Esophagus mucosa (tissue), 1 donor: ENCODE measurements at regions not wholly inside any gene's neighbourhood (a gene's known extent, or its start where the extent isn't known, plus 50 kb on each side); places are given as distances from the start of the nearest gene placed in this dataset.

Source experiments
- ATAC-seq: fragments of 200-7000 bp; cut with Tn5 transposase; one replicate; pipeline ENCODE4 v1.9.1; 2020
- donor health status: DM: yes; HTN: yes; CAD: no.

GRCh38 chr14:83764656-83765599 lies 1765.0 kb upstream of the FLRT2 start:
- ATAC-seq, result no peak

GRCh38 chr14:83777516-83777915 lies 1752.4 kb upstream of the FLRT2 start:
- no peak for ATAC-seq

- ATAC-seq, result no peak
These were observed 1750.7 kb upstream of the FLRT2 start for GRCh38 chr14:83779266-83779665.

- no peak for ATAC-seq
These were observed 1749.6 kb upstream of the FLRT2 start for GRCh38 chr14:83780321-83780720.

GRCh38 chr14:83798421-83798820 lies 1731.5 kb upstream of the FLRT2 start:
- ATAC-seq, result no peak

GRCh38 chr14:83799233-83799632 lies 1730.7 kb upstream of the FLRT2 start:
- ATAC-seq, result no peak

GRCh38 chr14:83814896-83815295 lies 1715.0 kb upstream of the FLRT2 start:
- ATAC-seq, result no peak

- no peak for ATAC-seq
These were observed 1713.2 kb upstream of the FLRT2 start for GRCh38 chr14:83816761-83817160.

GRCh38 chr14:83825843-83826242 lies 1704.1 kb upstream of the FLRT2 start:
- ATAC-seq, result no peak

- no peak for ATAC-seq
These were observed 1703.1 kb upstream of the FLRT2 start for GRCh38 chr14:83826838-83827237.

GRCh38 chr14:83827383-83827782 lies 1702.6 kb upstream of the FLRT2 start:
- ATAC-seq, result no peak

GRCh38 chr14:83828406-83828805 lies 1701.5 kb upstream of the FLRT2 start:
- no peak for ATAC-seq

- ATAC-seq, result no peak
These were observed 1699.6 kb upstream of the FLRT2 start for GRCh38 chr14:83830316-83830715.

- no peak for ATAC-seq
These were observed 1691.7 kb upstream of the FLRT2 start for GRCh38 chr14:83838226-83838625.

- no peak for ATAC-seq
These were observed 1687.4 kb upstream of the FLRT2 start for GRCh38 chr14:83842547-83842946.

GRCh38 chr14:83847102-83847501 lies 1682.8 kb upstream of the FLRT2 start:
- ATAC-seq, result no peak

- no peak for ATAC-seq
These were observed 1679.9 kb upstream of the FLRT2 start for GRCh38 chr14:83850092-83850491.

GRCh38 chr14:83856334-83856733 lies 1673.6 kb upstream of the FLRT2 start:
- ATAC-seq, result no peak

GRCh38 chr14:83860631-83861155 lies 1669.3 kb upstream of the FLRT2 start:
- no peak for ATAC-seq

GRCh38 chr14:83863042-83863774 lies 1666.7 kb upstream of the FLRT2 start:
- no peak for ATAC-seq

GRCh38 chr14:83864106-83864505 lies 1665.8 kb upstream of the FLRT2 start:
- no peak for ATAC-seq

GRCh38 chr14:83867566-83868225 lies 1662.2 kb upstream of the FLRT2 start:
- ATAC-seq, result no peak
